Astrocyte (in vitro differentiated cells and primary cell): ENCODE measurements at regions not wholly inside any gene's neighbourhood (a gene's known extent, or its start where the extent isn't known, plus 50 kb on each side); places are given as distances from the start of the nearest gene placed in this dataset.

Source experiments
- CTCF ChIP-seq: IDR thresholded peaks from 2 replicates; pipeline ENCODE4 v1.5.1; 2011; ENCODE audit warnings: low read depth, mild to moderate bottlenecking, inconsistent platforms, low read length, moderate library complexity; ENCODE audit not compliant: insufficient read depth
- EZH2 ChIP-seq: IDR thresholded peaks from 2 replicates; pipeline ENCODE4 v1.6.1; 2012; ENCODE audit warnings: mild to moderate bottlenecking, low read length, inconsistent platforms; ENCODE audit not compliant: insufficient read depth

GRCh38 chr2:239607517-239608191 lies 206.8 kb upstream of the HDAC4 start:
- TF ChIP-seq CTCF (no peak), EZH2 (no peak)
